Mesothelial cell of epicardium (in vitro differentiated cells): ENCODE measurements at regions not wholly inside any gene's neighbourhood (a gene's known extent, or its start where the extent isn't known, plus 50 kb on each side); places are given as distances from the start of the nearest gene placed in this dataset.

Source experiments
- DNase-seq, 2 experiments: peaks; one replicate each; pipeline ENCODE4 v3.0.0; 2021; ENCODE audit warnings: low spot score in 2 of 2; ENCODE audit not compliant: unreplicated experiment in 2 of 2
- H3K27ac Mint-ChIP-seq: 2 replicates; pipeline ENCODE4 v1.8.0; 2021; ENCODE audit warnings: mixed read lengths
- H3K27me3 Mint-ChIP-seq: 2 replicates; pipeline ENCODE4 v1.8.0; 2021; ENCODE audit warnings: low read depth, mixed read lengths
- H3K36me3 Mint-ChIP-seq: 2 replicates; pipeline ENCODE4 v1.8.0; 2021; ENCODE audit warnings: mixed read lengths
- H3K4me1 Mint-ChIP-seq: 2 replicates; pipeline ENCODE4 v1.8.0; 2021; ENCODE audit warnings: mixed read lengths
- H3K4me3 Mint-ChIP-seq: 2 replicates; pipeline ENCODE4 v1.8.0; 2021; ENCODE audit warnings: mild to moderate bottlenecking, moderate library complexity, mixed read lengths
- H3K9me3 Mint-ChIP-seq: 2 replicates; pipeline ENCODE4 v1.8.0; 2021; ENCODE audit warnings: mixed read lengths
- CTCF ChIP-seq: fragments of 200-600 bp; sonication (generic); IDR thresholded peaks from one replicate; pipeline ENCODE4 v1.5.0; 2021; ENCODE audit warnings: antibody characterized with exemption; ENCODE audit not compliant: unreplicated experiment

- Mint-ChIP-seq H3K9me3 (peaks cover 5% of the 10 kb centered on the region), H3K36me3 (no peaks in the 10 kb centered on the region), H3K27me3 (peaks cover 4% of the 10 kb centered on the region), H3K4me3 (no peak overlapping the region), H3K4me1 (no peaks in the 10 kb centered on the region), H3K27ac (no peak overlapping the region)
- no peak for DNase-seq
- no peak for TF ChIP-seq CTCF
These were observed 363.4 kb downstream of the NPR3 start for GRCh38 chr5:33074548-33074947.

GRCh38 chr5:33075731-33076130, 364.6 kb downstream of the NPR3 start:
- no peak for TF ChIP-seq CTCF
- H3K27me3 Mint-ChIP-seq = no peaks in the 10 kb centered on the region
- no peak overlapping the region for H3K27ac Mint-ChIP-seq
- H3K36me3 Mint-ChIP-seq = no peaks in the 10 kb centered on the region
- no peak overlapping the region for H3K4me3 Mint-ChIP-seq
- H3K4me1 Mint-ChIP-seq = no peaks in the 10 kb centered on the region
- no peak for DNase-seq
- peaks cover 5% of the 10 kb centered on the region for H3K9me3 Mint-ChIP-seq

DNA sequence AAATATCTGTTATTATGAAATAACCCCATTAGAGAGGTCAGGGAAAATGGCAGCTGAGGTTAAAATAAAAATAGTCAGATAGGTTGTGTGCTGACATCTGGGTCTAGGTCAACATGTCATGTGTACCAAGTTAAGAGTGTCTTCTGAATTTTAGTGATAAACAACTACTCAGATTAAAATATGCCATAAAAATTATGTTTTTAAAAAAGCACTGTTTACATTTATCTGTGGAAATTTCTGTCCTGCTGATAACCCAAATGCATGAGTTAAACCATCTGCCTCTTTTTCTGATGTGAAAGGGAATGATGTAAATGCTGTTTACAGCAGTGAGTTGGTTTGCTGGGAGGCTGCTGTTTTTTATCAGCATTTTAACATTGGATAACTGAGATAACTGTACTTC, 361.2 kb upstream of the TARS1 start:
- no peak overlapping the region for H3K4me3 Mint-ChIP-seq
- H3K4me1 Mint-ChIP-seq = no peaks in the 10 kb centered on the region
- DNase-seq = no peak
- TF ChIP-seq CTCF = no peak
- H3K27me3 Mint-ChIP-seq = peaks cover 5% of the 10 kb centered on the region
- H3K27ac Mint-ChIP-seq = no peak overlapping the region
- no peaks in the 10 kb centered on the region for H3K36me3 Mint-ChIP-seq
- peaks cover 5% of the 10 kb centered on the region for H3K9me3 Mint-ChIP-seq

DNA sequence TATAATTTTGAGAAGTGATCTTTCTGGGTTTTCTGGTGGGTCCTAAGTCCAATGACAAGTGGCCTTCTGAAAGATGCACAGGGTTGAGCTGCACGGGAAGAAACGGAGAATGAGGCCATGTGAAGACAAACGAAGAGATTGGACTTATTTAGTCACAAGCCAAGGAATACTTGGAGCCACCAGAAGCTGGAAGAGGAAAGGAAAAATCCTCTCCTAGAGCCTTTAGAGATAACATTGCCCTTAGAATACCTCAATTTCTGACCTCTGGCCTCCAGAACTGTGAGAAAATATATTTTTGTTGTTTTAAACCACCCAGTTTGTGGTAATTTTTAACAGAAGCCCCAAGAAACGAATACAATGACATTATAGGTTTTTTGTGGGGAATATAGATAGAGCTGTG, 360.5 kb upstream of the TARS1 start:
- no peak for TF ChIP-seq CTCF
- peaks cover 5% of the 10 kb centered on the region for H3K27me3 Mint-ChIP-seq
- no peak for DNase-seq
- no peak overlapping the region for H3K27ac Mint-ChIP-seq
- no peak overlapping the region for H3K4me3 Mint-ChIP-seq
- H3K36me3 Mint-ChIP-seq = no peaks in the 10 kb centered on the region
- H3K4me1 Mint-ChIP-seq = no peaks in the 10 kb centered on the region
- H3K9me3 Mint-ChIP-seq = peaks cover 5% of the 10 kb centered on the region

GRCh38 chr5:33088176-33088575, 352.6 kb upstream of the TARS1 start:
- peaks cover 1% of the 10 kb centered on the region for H3K27me3 Mint-ChIP-seq
- no peaks in the 10 kb centered on the region for H3K4me1 Mint-ChIP-seq
- H3K4me3 Mint-ChIP-seq = no peak overlapping the region
- no peak for TF ChIP-seq CTCF
- no peak for DNase-seq
- H3K36me3 Mint-ChIP-seq = no peaks in the 10 kb centered on the region
- H3K27ac Mint-ChIP-seq = no peak overlapping the region
- H3K9me3 Mint-ChIP-seq = no peaks in the 10 kb centered on the region
